Heart right ventricle (tissue), 16 donors: ENCODE measurements at regions not wholly inside any gene's neighbourhood (a gene's known extent, or its start where the extent isn't known, plus 50 kb on each side); places are given as distances from the start of the nearest gene placed in this dataset.

Experiments used
- ATAC-seq, 8 donors: fragments of 200-7000 bp; cut with Tn5 transposase; one replicate each; pipeline ENCODE4 v1.9.1; 2020; ENCODE audit warnings: mild to moderate bottlenecking in 8 of 8, moderate library complexity in 8 of 8, moderate number of reproducible peaks in 1 of 8
- DNase-seq, 2 donors: peaks; one replicate each; pipeline ENCODE4 v3.0.0-alpha.2; 2020
- H3K27ac ChIP-seq, 10 donors: fragments of 200-600 bp; sonication (generic) in 2 of 10; one replicate each; pipeline versions ENCODE4 v1.5.0 to v1.8.0; 2020 to 2022; ENCODE audit warnings: mild to moderate bottlenecking in 3 of 10
- H3K27me3 ChIP-seq, 7 donors: fragments of 200-600 bp; one replicate each; pipeline ENCODE4 v1.8.0; 2021 to 2022; ENCODE audit warnings: mild to moderate bottlenecking in 2 of 7
- H3K36me3 ChIP-seq, 9 donors: fragments of 200-600 bp; sonication (generic) in 1 of 9; one replicate each; pipeline versions ENCODE4 v1.5.0 to v1.8.0; 2020 to 2022; ENCODE audit warnings: mild to moderate bottlenecking in 2 of 9
- H3K4me1 ChIP-seq, 9 donors: fragments of 200-600 bp; sonication (generic) in 1 of 9; one replicate each; pipeline versions ENCODE4 v1.5.0 to v1.8.0; 2020 to 2022; ENCODE audit warnings: mild to moderate bottlenecking in 4 of 9
- H3K4me3 ChIP-seq, 10 donors: fragments of 200-600 bp; sonication (generic) in 2 of 10; one replicate each; pipeline versions ENCODE4 v1.5.0 to v1.8.0; 2020 to 2022; ENCODE audit warnings: mild to moderate bottlenecking in 7 of 10, moderate library complexity in 2 of 10
- H3K9me3 ChIP-seq, 11 donors: fragments of 200-600 bp in 10 of 11; sonication (generic) in 2 of 11; one replicate each; pipeline versions ENCODE4 v1.5.0 to v1.8.0; 2013 to 2022; ENCODE audit warnings: mild to moderate bottlenecking in 2 of 11, control low read depth in 1 of 11, moderate library complexity in 1 of 11
- CTCF ChIP-seq, 9 donors: fragments of 200-600 bp; sonication (generic) in 2 of 9; IDR thresholded peaks; one replicate each; pipeline versions ENCODE4 v1.5.0 to v1.8.0; 2021 to 2022; ENCODE audit warnings: antibody characterized with exemption in 9 of 9, mild to moderate bottlenecking in 5 of 9, moderate library complexity in 1 of 9
- WGBS, 2 donors: extraction: QIAGEN DNeasy Blood & Tissue Kit; methylation state at CpG; one replicate each; pipeline ENCODE4 v1.1.7; 2013; ENCODE audit warnings: inconsistent platforms in 1 of 2; 5-methylcytosine and 5-hydroxymethylcytosine counted together
- intact Hi-C, 10 donors: fragments of 100-400 bp; cut with DNase I; formaldehyde crosslinking; loops; one replicate each; pipeline versions ENCODE4 v1.11.1 to v1.14.2; 2022
- donor health status: Arrhythmogenic right ventricular cardiomyopathy.
- donor health status: ischemic (EF 13 %, LVEDD 7.1; RV severe dilation, severe dysfunction).
- donor health status: healthy with polysubstance abuse.
- donor health status: DM: no; HTN: yes; CAD: no.
- donor health status: DM: no; HTN: no; CAD: no.
- donor health status: ischemic (EF 25% LVEDD 6.9; RV normal size, moderate dysfunction).
- donor health status: ischemic (EF 25% LVEDD 5.7; RV mildly dilated, moderate dysfunction).
- donor health status: healthy.
- donor health status: DM: yes; HTN: yes; CAD: no.
- donor health status: Ischemic cardiomyopathy.
- donor health status: ischemic (EF 35%, LVEDD 5.7; RV mildly dilated, moderate dysfunction).
- donor health status: nonischemic (EF 11% LVEDD 7.7; RV severe dilation, severe dysfunction).
- donor health status: DM: yes; HTN: yes; CAD: no.
- donor health status: PGD.
- donor health status: ischemic (EF 29% LVEDD 5.4; RV normal size, mild dysfunction).
- donor health status: nonischemic (EF 23%, LVEDD 6.1; RV moderate dilation, normal function).

- TF ChIP-seq CTCF (IDR thresholded peaks at IDR 0.05): no peak
- 73 to 76% methylated on average over 3 of the region's 3 CpGs for WGBS, 2 donors
- Histone ChIP-seq H3K4me3 (no peak overlapping the region), H3K36me3 (no peaks in the 10 kb centered on the region), H3K27ac (no peak overlapping the region), H3K9me3 (no peaks in the 10 kb centered on the region), H3K4me1 (peaks cover 0 to 15% (median 0%) of the 10 kb centered on the region in 9 donors), H3K27me3 (no peaks in the 10 kb centered on the region)
- DNase-seq (no peak), ATAC-seq (no peak)
- intact Hi-C loops: no loop called here
These were observed 150.4 kb downstream of the RTP4 start for GRCh38 chr3:187518616-187519015.

- no peak for DNase-seq
- intact Hi-C loops: no loop called here
- Histone ChIP-seq H3K27ac (no peak overlapping the region), H3K36me3 (no peaks in the 10 kb centered on the region), H3K27me3 (no peaks in the 10 kb centered on the region), H3K9me3 (peaks cover 0 to 2% (median 0%) of the 10 kb centered on the region in 11 donors), H3K4me3 (no peak overlapping the region), H3K4me1 (peaks cover 0 to 15% (median 0%) of the 10 kb centered on the region in 9 donors)
- no peak for ATAC-seq
- 49 to 57% methylated on average over 2 of the region's 2 CpGs for WGBS, 2 donors
- no peak for TF ChIP-seq CTCF (IDR thresholded peaks at IDR 0.05)
These were observed 150.0 kb downstream of the RTP4 start for GRCh38 chr3:187518207-187518606.

GRCh38 chr3:187516446-187517185, 148.4 kb downstream of the RTP4 start:
- WGBS, 2 donors: 78 to 85% methylated on average over 8 of the region's 8 CpGs
- intact Hi-C loops: no loop called here
- no peak for ATAC-seq
- Histone ChIP-seq H3K27ac (no peak overlapping the region), H3K4me1 (peaks cover 0 to 15% (median 0%) of the 10 kb centered on the region in 9 donors), H3K9me3 (peaks cover 0 to 15% (median 3%) of the 10 kb centered on the region in 11 donors), H3K4me3 (no peak overlapping the region), H3K36me3 (no peaks in the 10 kb centered on the region), H3K27me3 (no peaks in the 10 kb centered on the region)
- DNase-seq: no peak
- TF ChIP-seq CTCF (IDR thresholded peaks at IDR 0.05): no peak

- Histone ChIP-seq H3K9me3 (peaks cover 0 to 11% (median 3%) of the 10 kb centered on the region in 11 donors), H3K36me3 (no peaks in the 10 kb centered on the region), H3K27me3 (no peaks in the 10 kb centered on the region), H3K4me1 (no peaks in the 10 kb centered on the region), H3K27ac (no peak overlapping the region), H3K4me3 (no peak overlapping the region)
- no peak for TF ChIP-seq CTCF (IDR thresholded peaks at IDR 0.05)
- intact Hi-C loops: no loop called here
- no peak for ATAC-seq
- no peak for DNase-seq
- WGBS, 2 donors: 65 to 68% methylated on average over 5 of the region's 5 CpGs
These were observed 139.7 kb downstream of the RTP4 start for GRCh38 chr3:187507905-187508304.
